Aorta (tissue), 5 donors: ENCODE measurements at regions not wholly inside any gene's neighbourhood (a gene's known extent, or its start where the extent isn't known, plus 50 kb on each side); places are given as distances from the start of the nearest gene placed in this dataset.

Source experiments
- ATAC-seq: fragments of 200-7000 bp; cut with Tn5 transposase; one replicate; pipeline ENCODE4 v1.9.1; 2022; ENCODE audit warnings: moderate library complexity; ENCODE audit not compliant: low FRiP score
- DNase-seq, 2 donors: peaks; one replicate each; pipeline ENCODE4 v3.0.0-alpha.2; 2020
- H3K27ac ChIP-seq, 2 donors: one replicate each; pipeline ENCODE4 v1.5.1; 2013; ENCODE audit warnings: low read length in 2 of 2, mild to moderate bottlenecking in 2 of 2, moderate library complexity in 2 of 2, control low read depth in 1 of 2, inconsistent platforms in 1 of 2, low read depth in 1 of 2
- H3K27me3 ChIP-seq, 2 donors: one replicate each; pipeline ENCODE4 v1.6.1; 2013; ENCODE audit warnings: control low read depth in 1 of 2, low read length in 1 of 2, mild to moderate bottlenecking in 1 of 2, moderate library complexity in 1 of 2; ENCODE audit not compliant: insufficient read depth in 2 of 2, control insufficient read depth in 1 of 2
- H3K36me3 ChIP-seq, 2 donors: one replicate each; pipeline ENCODE4 v1.6.1; 2013; ENCODE audit warnings: control low read depth in 1 of 2, low read length in 1 of 2, mild to moderate bottlenecking in 1 of 2; ENCODE audit not compliant: insufficient read depth in 2 of 2, control insufficient read depth in 1 of 2
- H3K4me1 ChIP-seq, 2 donors: one replicate each; pipeline ENCODE4 v1.6.1; 2013; ENCODE audit warnings: low read length in 2 of 2, control low read depth in 1 of 2, mild to moderate bottlenecking in 1 of 2, moderate library complexity in 1 of 2; ENCODE audit not compliant: insufficient read depth in 2 of 2, control insufficient read depth in 1 of 2
- H3K4me3 ChIP-seq, 2 donors: one replicate each; pipeline ENCODE4 v1.5.1; 2013; ENCODE audit warnings: low read length in 2 of 2, control low read depth in 1 of 2, mild to moderate bottlenecking in 1 of 2
- H3K9me3 ChIP-seq: one replicate; pipeline ENCODE4 v1.6.1; 2013; ENCODE audit warnings: mild to moderate bottlenecking, low read length; ENCODE audit not compliant: control insufficient read depth
- WGBS, 2 donors: extraction: QIAGEN DNeasy Blood & Tissue Kit; methylation state at CpG; one replicate each; pipeline ENCODE4 v1.1.7; 2013; 5-methylcytosine and 5-hydroxymethylcytosine counted together
- intact Hi-C, 2 donors: fragments of 100-400 bp; cut with DNase I; formaldehyde crosslinking; loops; one replicate each; pipeline versions ENCODE4 v1.14.2 to v1.15.0; 2022
- donor health status: healthy with polysubstance abuse.
- donor health status: Bipolar disorder and iron deficiency.
- donor health status: DM: no; HTN: no; CAD: no.
- donor health status: DM: no; HTN: no; CAD: no.
- donor health status: DM: yes; HTN: yes; CAD: no.

DNA sequence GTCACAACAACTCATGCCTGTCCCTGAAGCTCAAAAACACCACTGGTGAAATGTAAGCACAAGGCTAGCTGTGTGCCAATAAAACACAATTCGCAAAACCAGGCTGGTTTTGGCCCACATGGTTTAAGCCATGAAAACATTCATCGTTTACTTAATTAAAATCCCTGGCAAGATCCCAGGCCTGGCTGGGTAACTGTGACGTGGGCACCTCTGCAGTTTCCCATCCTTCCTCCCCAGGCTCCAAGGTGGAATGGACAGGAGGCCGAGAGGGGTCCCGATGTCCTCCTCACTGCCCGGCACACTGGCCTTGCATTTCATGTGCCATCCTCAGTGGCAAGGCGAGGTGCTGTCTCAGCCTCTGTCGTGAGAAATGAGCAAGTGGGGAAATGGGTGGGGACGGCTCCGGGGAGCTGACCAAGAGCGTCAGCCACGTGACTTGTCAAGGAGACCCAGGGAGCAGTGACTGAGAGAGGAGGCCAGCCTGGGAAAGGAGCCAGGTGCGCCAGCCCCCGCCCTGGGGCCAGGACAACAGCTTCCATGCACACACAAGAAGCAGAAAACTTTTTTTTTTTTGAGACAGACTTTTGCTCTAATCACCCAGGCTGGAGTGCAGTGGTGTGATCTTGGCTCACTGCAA, 153.1 kb upstream of the RAB4A start:
- Histone ChIP-seq H3K4me3 (no peak overlapping the region), H3K27ac (peak overlapping the region in 1 of 2 donors; percentile 39), H3K4me1 (peaks cover 0 to 4% of the 10 kb centered on the region in 2 donors), H3K27me3 (no peaks in the 10 kb centered on the region), H3K9me3 (no peaks in the 10 kb centered on the region), H3K36me3 (no peaks in the 10 kb centered on the region)
- peak; percentile 82 for ATAC-seq
- intact Hi-C loops, result loop anchor here in 1 of 2 donors (5.0 kb wide), 1 partner anchor 35 kb away; no protein-coding TSS in a partner anchor
- 8 to 16% methylated on average over 14 of the region's 14 CpGs for WGBS, 2 donors
- peak; percentile 88 for DNase-seq

DNA sequence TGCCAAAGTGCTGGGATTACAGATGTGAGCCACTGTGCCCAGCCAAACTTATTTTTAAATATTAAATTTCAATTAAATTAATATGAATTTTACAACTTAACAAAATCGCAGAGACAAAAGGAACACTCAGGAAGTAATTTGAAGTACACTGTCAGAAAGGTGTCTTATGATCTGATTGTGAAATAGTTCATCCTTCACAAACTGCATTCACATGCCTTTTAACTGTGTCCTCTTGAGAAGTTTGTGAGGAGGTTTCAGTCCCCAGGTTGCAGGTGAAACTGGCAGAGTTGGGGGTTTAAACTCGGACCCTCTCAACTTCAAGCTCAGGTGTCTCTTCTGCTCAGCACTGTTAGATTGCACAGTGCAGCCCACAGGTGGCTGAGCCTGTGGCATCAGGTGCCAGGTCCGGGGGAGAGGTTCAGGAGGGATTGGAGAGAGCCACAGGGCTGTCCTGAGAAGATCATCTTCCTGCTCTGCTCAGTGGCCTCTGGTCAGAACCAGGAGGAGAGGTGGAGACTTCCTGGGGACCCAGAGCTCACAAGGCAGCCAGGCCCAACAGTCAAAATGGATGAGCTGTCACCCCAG, 152.3 kb upstream of the RAB4A start:
- Histone ChIP-seq H3K9me3 (no peaks in the 10 kb centered on the region), H3K27ac (no peak overlapping the region), H3K4me3 (no peak overlapping the region), H3K4me1 (peaks cover 0 to 4% of the 10 kb centered on the region in 2 donors), H3K36me3 (no peaks in the 10 kb centered on the region), H3K27me3 (no peaks in the 10 kb centered on the region)
- intact Hi-C loops, result loop anchor here in 1 of 2 donors (5.0 kb wide), 1 partner anchor 36 kb away; no protein-coding TSS in a partner anchor
- 95 to 98% methylated on average over 3 of the region's 3 CpGs for WGBS, 2 donors
- ATAC-seq, result no peak
- DNase-seq, result no peak

DNA sequence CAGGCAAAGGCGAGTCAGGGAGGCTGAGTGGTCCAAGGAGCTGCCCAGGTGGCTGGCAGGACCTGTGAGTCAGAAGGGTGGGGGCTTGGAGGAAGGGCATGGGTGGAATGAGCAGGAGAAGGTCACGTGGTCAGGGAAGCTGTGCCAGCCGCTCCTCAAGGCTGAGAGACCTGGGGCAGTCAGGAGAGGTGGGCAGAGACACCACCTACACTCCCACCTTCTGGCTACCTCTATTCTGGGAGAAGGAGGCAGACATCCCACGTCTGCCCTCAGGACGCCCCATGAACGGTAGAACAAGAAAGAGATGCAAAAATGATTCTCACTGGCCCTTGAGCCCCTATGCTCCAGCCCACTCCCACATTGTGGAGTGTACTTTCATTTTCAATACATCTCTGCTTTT, 151.8 kb upstream of the RAB4A start:
- ATAC-seq (no peak), DNase-seq (no peak)
- Histone ChIP-seq H3K4me3 (no peak overlapping the region), H3K9me3 (no peaks in the 10 kb centered on the region), H3K36me3 (no peaks in the 10 kb centered on the region), H3K27ac (no peak overlapping the region), H3K27me3 (no peaks in the 10 kb centered on the region), H3K4me1 (peaks cover 0 to 4% of the 10 kb centered on the region in 2 donors)
- WGBS, 2 donors, result 95 to 96% methylated on average over 6 of the region's 6 CpGs
- intact Hi-C loops, result loop anchor here in 1 of 2 donors (5.0 kb wide), 1 partner anchor 37 kb away; no protein-coding TSS in a partner anchor

DNA sequence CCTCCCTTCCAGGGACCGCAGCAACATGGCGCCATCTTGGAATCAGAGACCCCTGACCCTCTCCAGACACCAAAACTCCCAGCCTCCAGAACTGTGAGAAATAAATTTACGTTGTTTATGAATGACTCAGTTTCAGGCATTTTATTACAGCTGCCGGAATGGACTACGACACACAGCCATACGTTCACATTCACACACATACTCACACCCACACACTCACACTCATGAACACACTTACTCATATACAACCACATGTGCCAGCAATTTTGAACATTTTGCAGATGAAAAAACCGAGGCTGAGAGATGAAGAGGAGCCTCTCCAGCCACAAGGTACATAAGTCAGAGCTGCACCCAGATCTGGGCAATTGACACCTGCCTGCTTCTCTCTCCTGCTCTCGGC, 151.0 kb upstream of the RAB4A start:
- Histone ChIP-seq H3K4me1 (peaks cover 0 to 4% of the 10 kb centered on the region in 2 donors), H3K4me3 (no peak overlapping the region), H3K36me3 (no peaks in the 10 kb centered on the region), H3K9me3 (no peaks in the 10 kb centered on the region), H3K27ac (no peak overlapping the region), H3K27me3 (no peaks in the 10 kb centered on the region)
- intact Hi-C loops, result loop anchor here in 1 of 2 donors (5.0 kb wide), 1 partner anchor 38 kb away; no protein-coding TSS in a partner anchor
- ATAC-seq (no peak), DNase-seq (no peak)
- WGBS, 2 donors, result 85 to 96% methylated on average over 8 of the region's 8 CpGs

DNA sequence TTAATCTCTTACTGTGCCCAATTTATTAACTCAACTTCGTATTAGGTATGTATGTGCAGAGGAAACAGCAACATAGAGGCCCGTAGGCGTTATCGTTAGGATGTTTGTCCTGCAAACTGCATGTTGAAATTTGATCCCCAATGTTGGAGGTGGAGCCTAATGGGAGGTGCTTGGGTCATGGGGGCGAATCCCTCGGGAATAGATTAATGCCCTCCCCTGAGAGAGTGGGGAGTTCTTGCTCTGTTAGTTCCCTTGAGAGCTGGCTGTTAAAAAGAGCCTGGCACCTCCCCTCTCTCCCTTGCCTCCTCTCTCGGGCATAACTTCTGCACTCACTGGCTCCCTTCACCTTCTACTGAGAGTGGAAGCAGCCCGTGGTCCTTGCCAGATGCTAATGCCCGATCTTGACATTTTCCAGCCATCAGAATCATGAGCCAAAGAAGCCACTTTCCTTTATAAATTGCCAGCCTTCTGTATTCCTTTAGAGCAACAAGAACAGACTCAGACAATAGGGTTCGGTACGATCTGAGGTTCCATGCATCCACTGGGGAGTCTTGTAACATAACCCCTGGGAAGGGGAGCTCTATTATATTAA, 149.0 kb upstream of the RAB4A start:
- Histone ChIP-seq H3K36me3 (no peaks in the 10 kb centered on the region), H3K4me1 (peaks cover 0 to 4% of the 10 kb centered on the region in 2 donors), H3K27me3 (no peaks in the 10 kb centered on the region), H3K9me3 (no peaks in the 10 kb centered on the region), H3K27ac (peak overlapping the region in 1 of 2 donors; percentile 59), H3K4me3 (no peak overlapping the region)
- DNase-seq, result no peak
- intact Hi-C loops, result no loop called here
- WGBS, 2 donors, result 10 to 16% methylated on average over 11 of the region's 11 CpGs
- peak; percentile 31 for ATAC-seq

DNA sequence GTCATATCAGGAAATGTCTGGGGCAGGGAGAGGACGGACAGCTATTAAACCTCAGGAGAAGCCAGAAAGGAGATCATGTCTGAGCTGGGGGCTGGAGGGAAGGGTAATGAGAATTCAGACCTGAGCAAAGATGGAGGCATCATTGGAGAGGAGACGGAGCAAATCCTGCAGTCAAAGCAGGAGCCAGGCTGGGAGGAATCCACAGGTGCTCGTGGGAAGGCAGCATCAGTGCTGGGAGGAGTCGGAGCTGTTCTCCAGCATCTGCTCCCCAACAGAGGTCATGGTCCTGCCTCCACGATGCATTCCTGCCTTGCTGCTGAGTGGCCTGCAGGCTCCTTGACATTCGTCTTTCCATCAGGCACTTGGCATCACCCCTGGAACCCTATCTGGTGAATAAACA, 148.3 kb upstream of the RAB4A start:
- ATAC-seq, result no peak
- Histone ChIP-seq H3K36me3 (no peaks in the 10 kb centered on the region), H3K4me3 (no peak overlapping the region), H3K27ac (no peak overlapping the region), H3K9me3 (no peaks in the 10 kb centered on the region), H3K4me1 (peaks cover 0 to 4% of the 10 kb centered on the region in 2 donors), H3K27me3 (no peaks in the 10 kb centered on the region)
- DNase-seq, result no peak
- intact Hi-C loops, result no loop called here
- 83% methylated on average over 6 of the region's 6 CpGs for WGBS, 2 donors

DNA sequence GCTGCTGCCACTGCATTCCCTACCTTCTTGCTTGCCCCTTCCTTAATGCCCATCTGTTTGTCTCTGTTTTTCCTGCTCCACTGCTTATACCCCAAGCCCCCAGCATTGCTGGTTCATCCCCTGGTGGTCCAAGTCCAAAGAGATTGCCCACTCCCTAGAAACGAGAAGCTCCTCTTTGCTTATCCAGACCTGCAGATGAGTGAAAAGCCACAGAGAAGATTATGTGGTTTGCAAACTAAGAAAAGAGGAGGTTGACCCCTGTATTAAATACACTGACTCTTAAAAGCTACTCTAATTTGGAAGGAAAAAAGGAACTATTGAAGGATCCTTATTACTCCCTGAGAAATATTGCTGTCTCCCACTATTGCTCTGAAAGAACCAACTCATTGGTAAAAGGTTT, 146.8 kb upstream of the RAB4A start:
- DNase-seq, result no peak
- no peaks in the 10 kb centered on the region for H3K9me3 ChIP-seq
- intact Hi-C loops, result no loop called here
- no peak overlapping the region for H3K4me3 ChIP-seq
- H3K27me3 ChIP-seq, result no peaks in the 10 kb centered on the region
- peaks cover 0 to 4% of the 10 kb centered on the region in 2 donors for H3K4me1 ChIP-seq
- H3K27ac ChIP-seq, result no peak overlapping the region
- H3K36me3 ChIP-seq, result no peaks in the 10 kb centered on the region
- ATAC-seq, result no peak
- 90 to 91% methylated on average over 1 of the region's 1 CpG for WGBS, 2 donors

DNA sequence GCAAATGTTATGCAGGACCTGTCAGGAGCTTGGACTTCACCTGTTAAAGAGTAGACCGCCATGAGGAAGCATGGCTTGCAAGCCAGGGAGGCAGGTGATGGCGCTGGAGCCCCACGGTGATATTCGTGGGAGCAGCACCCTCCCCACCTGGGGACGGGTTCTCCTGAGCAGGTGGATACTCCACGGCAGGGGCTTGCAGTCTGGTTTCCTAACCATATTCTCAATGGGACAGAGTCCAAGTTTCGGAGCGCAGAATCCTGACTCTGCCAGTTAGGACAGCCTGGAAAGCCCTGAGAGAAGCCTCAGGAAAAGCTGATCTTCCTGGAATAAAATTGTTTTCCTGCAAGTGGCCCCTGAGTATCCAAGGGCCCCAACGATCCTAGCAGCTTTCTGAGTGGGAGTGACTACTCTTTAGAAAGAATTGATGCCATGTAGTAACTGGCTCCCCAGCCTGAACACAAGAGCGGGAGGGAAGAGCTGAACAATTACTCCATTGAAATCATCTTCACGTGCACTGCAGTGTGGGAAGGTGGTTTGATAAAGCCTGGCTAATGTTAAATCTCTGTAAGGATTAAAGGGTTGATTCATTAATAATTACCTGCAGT, 146.3 kb upstream of the RAB4A start:
- WGBS, 2 donors, result 89 to 94% methylated on average over 11 of the region's 11 CpGs
- intact Hi-C loops, result no loop called here
- no peak for DNase-seq
- Histone ChIP-seq H3K27me3 (no peaks in the 10 kb centered on the region), H3K9me3 (no peaks in the 10 kb centered on the region), H3K27ac (no peak overlapping the region), H3K4me1 (peaks cover 0 to 4% of the 10 kb centered on the region in 2 donors), H3K36me3 (no peaks in the 10 kb centered on the region), H3K4me3 (no peak overlapping the region)
- ATAC-seq, result no peak
